SK-N-SH (cell line): ENCODE measurements at regions not wholly inside any gene's neighbourhood (a gene's known extent, or its start where the extent isn't known, plus 50 kb on each side); places are given as distances from the start of the nearest gene placed in this dataset.

Experiments used
- CTCF ChIA-PET: fragments of 300-600, 350-600 bp; formaldehyde crosslinking; extraction: SDS; loops from one replicate; lab custom pipeline; 2021; lab: Yijun Ruan, JAX
- POLR2A ChIA-PET: fragments of 350-600 bp; sonication (Branson Sonifier 250); formaldehyde crosslinking; extraction: SDS; loops from one replicate; lab custom pipeline; 2020; ENCODE audit warnings: antibody characterized with exemption, inconsistent platforms; lab: Yijun Ruan, JAX
- DNase-seq: peaks from one replicate; pipeline ENCODE4 v3.0.0; 2012
- H2AFZ ChIP-seq: fragments of 200-600 bp; sonication (generic); 2 replicates; pipeline ENCODE4 v1.8.1; 2016; ENCODE audit warnings: antibody characterized with exemption, mild to moderate bottlenecking, low read depth
- H3F3A ChIP-seq: fragments of 200-600 bp; sonication (generic); replicated peaks from 2 replicates; pipeline ENCODE3; 2016; ENCODE audit warnings: antibody characterized with exemption, mild to moderate bottlenecking; ENCODE audit not compliant: insufficient read depth
- H3K27ac ChIP-seq, 2 experiments: fragments of 200-500 bp in 1 of 2; fragments of 200-600 bp in 1 of 2; sonication (Bioruptor generic) in 1 of 2; sonication (generic), shearing (Covaris generic) in 1 of 2; 2 replicates each; pipeline versions ENCODE4 v1.5.1 to v1.6.1; 2014 to 2016; ENCODE audit warnings: low read depth in 2 of 2, inconsistent platforms in 1 of 2, low read length in 1 of 2, mild to moderate bottlenecking in 1 of 2, mixed read lengths in 1 of 2
- H3K27me3 ChIP-seq: fragments of 200-600 bp; sonication (generic), shearing (Covaris generic); 2 replicates; pipeline ENCODE4 v1.6.1; 2016; ENCODE audit warnings: mixed run types; ENCODE audit not compliant: insufficient read depth
- H3K36me3 ChIP-seq, 2 experiments: fragments of 200-500 bp in 1 of 2; fragments of 200-600 bp in 1 of 2; sonication (Bioruptor generic) in 1 of 2; sonication (generic) in 1 of 2; replicated peaks in 1 of 2; 2 replicates each; pipeline versions ENCODE3 to v1.5.1; 2014 to 2016; ENCODE audit warnings: low read length in 1 of 2, mild to moderate bottlenecking in 1 of 2; ENCODE audit not compliant: insufficient read depth in 2 of 2, control insufficient read depth in 1 of 2
- H3K4me1 ChIP-seq, 2 experiments: fragments of 200-500 bp in 1 of 2; fragments of 200-600 bp in 1 of 2; sonication (Bioruptor generic) in 1 of 2; sonication (generic), shearing (Covaris generic) in 1 of 2; 2 replicates each; pipeline versions ENCODE4 v1.5.1 to v1.6.1; 2014 to 2016; ENCODE audit warnings: low read depth in 1 of 2, low read length in 1 of 2, mixed run types in 1 of 2; ENCODE audit not compliant: insufficient read depth in 2 of 2, control insufficient read depth in 1 of 2
- H3K4me2 ChIP-seq: fragments of 200-600 bp; sonication (generic), shearing (Covaris generic); 2 replicates; pipeline ENCODE4 v1.6.1; 2017; ENCODE audit warnings: mixed run types
- H3K4me3 ChIP-seq, 2 experiments: fragments of 200-500 bp in 1 of 2; fragments of 200-600 bp in 1 of 2; sonication (Bioruptor generic) in 1 of 2; sonication (generic), shearing (Covaris generic) in 1 of 2; 2 replicates each; pipeline versions ENCODE4 v1.5.1 to v1.8.1; 2014 to 2016; ENCODE audit warnings: low read depth in 2 of 2, inconsistent platforms in 1 of 2, low read length in 1 of 2, mild to moderate bottlenecking in 1 of 2, mixed read lengths in 1 of 2, moderate library complexity in 1 of 2
- H3K79me2 ChIP-seq: fragments of 200-600 bp; sonication (generic); 2 replicates; pipeline ENCODE4 v1.8.1; 2017; ENCODE audit warnings: mild to moderate bottlenecking; ENCODE audit not compliant: insufficient read depth
- H3K9ac ChIP-seq: fragments of 200-600 bp; sonication (generic); 2 replicates; pipeline ENCODE4 v1.6.1; 2017; ENCODE audit warnings: mixed run types
- H3K9me2 ChIP-seq: fragments of 200-600 bp; sonication (generic); 2 replicates; pipeline ENCODE4 v1.6.1; 2017; ENCODE audit warnings: mixed run types
- H3K9me3 ChIP-seq: fragments of 200-600 bp; sonication (generic); 2 replicates; pipeline ENCODE4 v1.6.1; 2017; ENCODE audit warnings: mixed run types, mild to moderate bottlenecking, moderate library complexity
- H4K20me1 ChIP-seq: fragments of 200-600 bp; sonication (generic); 2 replicates; pipeline ENCODE4 v1.6.1; 2017; ENCODE audit warnings: mild to moderate bottlenecking, mixed run types; ENCODE audit not compliant: insufficient read depth
- FOSL2 ChIP-seq: IDR thresholded peaks from 2 replicates; pipeline ENCODE4 v1.4.0; 2012; ENCODE audit warnings: low read depth, mild to moderate bottlenecking, moderate library complexity, borderline replicate concordance
- FOXJ3 ChIP-seq: sonication (generic); formaldehyde crosslinking; IDR thresholded peaks from 2 replicates; pipeline ENCODE4 v1.5.1; 2020; ENCODE audit warnings: mild to moderate bottlenecking, missing genetic modification reagents
- FOXM1 ChIP-seq: IDR thresholded peaks from 2 replicates; pipeline ENCODE4 v1.4.0; 2012; ENCODE audit warnings: low read depth, mild to moderate bottlenecking
- GABPA ChIP-seq: IDR thresholded peaks from 2 replicates; pipeline ENCODE4 v1.4.0; 2012; ENCODE audit warnings: low read depth, mild to moderate bottlenecking
- GATA2 ChIP-seq: sonication (generic); formaldehyde crosslinking; IDR thresholded peaks from 2 replicates; pipeline ENCODE4 v1.5.0; 2020; ENCODE audit warnings: mild to moderate bottlenecking, missing genetic modification reagents
- IRF3 ChIP-seq: fragments of 150-350 bp; IDR thresholded peaks from 2 replicates; pipeline ENCODE4 v1.6.1; 2016; ENCODE audit warnings: mild to moderate bottlenecking, low read depth, low read length
- PBX3 ChIP-seq: IDR thresholded peaks from 2 replicates; pipeline ENCODE4; 2012
- REST ChIP-seq: IDR thresholded peaks from 2 replicates; pipeline ENCODE4 v1.6.1; 2012; ENCODE audit warnings: mild to moderate bottlenecking, low read depth, low read length, moderate library complexity
- RFX5 ChIP-seq: IDR thresholded peaks from 2 replicates; pipeline ENCODE4 v1.6.1; 2012; ENCODE audit warnings: mild to moderate bottlenecking, improper control_type of control experiment, low read length
- SIN3A ChIP-seq: IDR thresholded peaks from 2 replicates; pipeline ENCODE4 v1.6.1; 2012; ENCODE audit warnings: low read depth, mild to moderate bottlenecking, low read length, moderate library complexity, borderline replicate concordance
- TAF1 ChIP-seq: IDR thresholded peaks from 2 replicates; pipeline ENCODE4 v1.6.1; 2012; ENCODE audit warnings: low read depth, mild to moderate bottlenecking, low read length, moderate library complexity, borderline replicate concordance
- TEAD4 ChIP-seq: IDR thresholded peaks from 2 replicates; pipeline ENCODE4 v1.4.0; 2012; ENCODE audit warnings: mild to moderate bottlenecking, borderline replicate concordance; ENCODE audit not compliant: insufficient read depth
- USF1 ChIP-seq: IDR thresholded peaks from 2 replicates; pipeline ENCODE4 v1.4.0; 2012; ENCODE audit warnings: low read depth, borderline replicate concordance
- WGBS: methylation state at CpG from one replicate; pipeline ENCODE4 v1.1.6; 2017; ENCODE audit warnings: low lambda C conversion rate; 5-methylcytosine and 5-hydroxymethylcytosine counted together

- DNase-seq, result no peak
- Histone ChIP-seq H3K4me3 (no peak overlapping the region), H4K20me1 (no peaks in the 10 kb centered on the region), H3F3A (no peaks in the 10 kb centered on the region), H3K27ac (no peak overlapping the region), H3K4me2 (no peak overlapping the region), H3K4me1 (peaks cover 0 to 32% of the 10 kb centered on the region in 2 experiments; a peak in 2 of 4 replicates), H3K9me3 (no peaks in the 10 kb centered on the region), H3K36me3 (no peaks in the 10 kb centered on the region), H3K79me2 (no peaks in the 10 kb centered on the region), H3K9ac (no peak overlapping the region), H3K27me3 (no peaks in the 10 kb centered on the region), H2AFZ (no peak overlapping the region), H3K9me2 (no peaks in the 10 kb centered on the region)
- WGBS, result 54% methylated on average over 6 of the region's 6 CpGs
- POLR2A ChIA-PET, result interaction anchor here (0.7 to 1.0 kb wide), 2 partner anchors 179 to 200 kb away, joined by 3 to 4 read pairs; no protein-coding TSS in a partner anchor
- CTCF ChIA-PET, result interaction anchor here (0.9 to 1.5 kb wide), 3 partner anchors 10 to 25 kb away, joined by 3 to 6 read pairs (median 5); no protein-coding TSS in a partner anchor
- no peak for TF ChIP-seq TAF1
- no peak for TF ChIP-seq USF1
- TF ChIP-seq PBX3, result no peak
- TF ChIP-seq SIN3A, result no peak
- no peak for TF ChIP-seq FOXM1
- no peak for TF ChIP-seq FOSL2
- no peak for TF ChIP-seq REST
- no peak for TF ChIP-seq GABPA
- no peak for TF ChIP-seq FOXJ3 (CRISPR knock-in tag)
- no peak for TF ChIP-seq TEAD4
- TF ChIP-seq RFX5, result no peak
- no peak for TF ChIP-seq IRF3
- TF ChIP-seq GATA2 (CRISPR knock-in tag), result no peak
- TF ChIP-seq, all 33 proteins: peak for 0
These were observed 200.3 kb upstream of the ID2 start for GRCh38 chr2:8481463-8482009.
